Pancreas (tissue), 10 donors: ENCODE measurements at regions not wholly inside any gene's neighbourhood (a gene's known extent, or its start where the extent isn't known, plus 50 kb on each side); places are given as distances from the start of the nearest gene placed in this dataset.

Source experiments
- ATAC-seq, 4 donors: fragments of 200-7000 bp; cut with Tn5 transposase; one replicate each; pipeline versions ENCODE4 v1.8.0 to v1.9.1; 2020; ENCODE audit warnings: mild to moderate bottlenecking in 4 of 4, moderate library complexity in 4 of 4
- DNase-seq, 6 donors: peaks; one replicate each; pipeline ENCODE4 v3.0.0-alpha.2; 2020
- FAIRE-seq: peaks from 2 replicates; lab custom pipeline; 2012; peaks lifted over from hg19 to GRCh38; lab: Jason Lieb, UNC
- H3K27ac ChIP-seq, 4 donors: fragments of 200-600 bp; sonication (generic); 1 replicate in 3 of 4; 2 replicates in 1 of 4; pipeline versions ENCODE4 v1.5.0 to v1.8.0; 2020
- H3K27me3 ChIP-seq, 4 donors: fragments of 200-600 bp; one replicate each; pipeline ENCODE4 v1.8.0; 2021
- H3K36me3 ChIP-seq, 3 donors: fragments of 200-600 bp; sonication (generic) in 1 of 3; one replicate each; pipeline versions ENCODE4 v1.5.0 to v1.8.0; 2020 to 2021
- H3K4me1 ChIP-seq, 3 donors: fragments of 200-600 bp; one replicate each; pipeline ENCODE4 v1.8.0; 2021
- H3K4me3 ChIP-seq, 4 donors: fragments of 200-600 bp; sonication (generic) in 2 of 4; one replicate each; pipeline versions ENCODE4 v1.5.0 to v1.8.0; 2020 to 2021
- H3K9me3 ChIP-seq, 4 donors: fragments of 200-600 bp; one replicate each; pipeline ENCODE4 v1.8.0; 2021
- CTCF ChIP-seq, 4 donors: fragments of 200-600 bp; sonication (generic) in 3 of 4; IDR thresholded peaks; one replicate each; pipeline versions ENCODE4 v1.5.0 to v1.8.0; 2021; ENCODE audit warnings: antibody characterized with exemption in 4 of 4
- WGBS, 2 donors: extraction: QIAGEN DNeasy Blood & Tissue Kit; methylation state at CpG; one replicate each; pipeline ENCODE4 v1.1.7; 2013; 5-methylcytosine and 5-hydroxymethylcytosine counted together
- intact Hi-C, 3 donors: fragments of 100-400 bp; cut with DNase I; formaldehyde crosslinking; loops; one replicate each; pipeline versions ENCODE4 v1.11.1 to v1.14.2; 2022
- donor health status: healthy with polysubstance abuse.
- donor health status: DM: no; HTN: no; CAD: no; lungs with moderate emphysema.
- donor health status: DM: no; HTN: no; CAD: no.
- donor health status: control.
- donor health status: control.
- donor health status: Bipolar disorder and iron deficiency.
- donor health status: DM: yes; HTN: yes; CAD: no.
- donor health status: DM: no; HTN: no; CAD: no.
- donor health status: DM: no; HTN: no; CAD: no.
- donor health status: DM: yes; HTN: yes; CAD: no.

- TF ChIP-seq CTCF (IDR thresholded peaks at IDR 0.05) = no peak
- Histone ChIP-seq H3K27ac (no peak overlapping the region), H3K4me1 (no peaks in the 10 kb centered on the region), H3K36me3 (no peaks in the 10 kb centered on the region), H3K9me3 (no peaks in the 10 kb centered on the region), H3K4me3 (no peak overlapping the region), H3K27me3 (no peaks in the 10 kb centered on the region)
- no peak for FAIRE-seq
- no peak for DNase-seq
- WGBS, 2 donors = 63 to 84% methylated on average over 1 of the region's 1 CpG
- ATAC-seq = no peak
- intact Hi-C loops = no loop called here
These were observed 889.3 kb upstream of the CELF4 start for GRCh38 chr18:38454764-38455469.

GRCh38 chr18:38453880-38454279 lies 888.3 kb upstream of the CELF4 start:
- no peaks in the 10 kb centered on the region for H3K4me1 ChIP-seq
- DNase-seq (no peak), FAIRE-seq (no peak), ATAC-seq (no peak)
- H3K4me3 ChIP-seq = no peak overlapping the region
- H3K27me3 ChIP-seq = no peaks in the 10 kb centered on the region
- H3K27ac ChIP-seq = no peak overlapping the region
- TF ChIP-seq CTCF (IDR thresholded peaks at IDR 0.05) = no peak
- WGBS, 2 donors = 39 to 55% methylated on average over 5 of the region's 5 CpGs
- H3K9me3 ChIP-seq = no peaks in the 10 kb centered on the region
- no peaks in the 10 kb centered on the region for H3K36me3 ChIP-seq
- intact Hi-C loops = no loop called here

- ATAC-seq (no peak), DNase-seq (no peak), FAIRE-seq (no peak)
- Histone ChIP-seq H3K27me3 (no peaks in the 10 kb centered on the region), H3K9me3 (no peaks in the 10 kb centered on the region), H3K36me3 (no peaks in the 10 kb centered on the region), H3K4me1 (no peaks in the 10 kb centered on the region), H3K27ac (no peak overlapping the region), H3K4me3 (no peak overlapping the region)
- no peak for TF ChIP-seq CTCF (IDR thresholded peaks at IDR 0.05)
- WGBS, 2 donors = 11% methylated on average over 4 of the region's 4 CpGs
- intact Hi-C loops = no loop called here
These were observed 885.3 kb upstream of the CELF4 start for GRCh38 chr18:38450876-38451275.

GRCh38 chr18:38445804-38446145 lies 880.2 kb upstream of the CELF4 start:
- intact Hi-C loops = no loop called here
- WGBS, 2 donors = 63 to 73% methylated on average over 1 of the region's 1 CpG

More at GRCh38 chr18:38445804-38446145, 880.2 kb upstream of the CELF4 start:
- ATAC-seq (no peak), FAIRE-seq (no peak), DNase-seq (no peak)
- Histone ChIP-seq H3K4me1 (no peaks in the 10 kb centered on the region), H3K36me3 (no peaks in the 10 kb centered on the region), H3K27ac (no peak overlapping the region), H3K27me3 (no peaks in the 10 kb centered on the region), H3K4me3 (no peak overlapping the region), H3K9me3 (no peaks in the 10 kb centered on the region)
- TF ChIP-seq CTCF (IDR thresholded peaks at IDR 0.05) = no peak
